GM12878 (cell line): ENCODE measurements at regions not wholly inside any gene's neighbourhood (a gene's known extent, or its start where the extent isn't known, plus 50 kb on each side); places are given as distances from the start of the nearest gene placed in this dataset.

Experiments used
- ATAC-seq: fragments of 200-7000 bp; cut with Tn5 transposase; 3 replicates; pipeline ENCODE4 v1.9.1; 2020; ENCODE audit warnings: mild to moderate bottlenecking, moderate library complexity
- BruUV-seq: library from RNA; stranded (reverse); fragments of 400-500 nt; replicated peaks from 2 replicates; lab custom pipeline; 2021; lab: Mats Ljungman, UMichigan
- CTCF ChIA-PET: fragments of 300-600 bp; sonication (Branson Sonifier 250); formaldehyde crosslinking; extraction: SDS; loops from one replicate; lab custom pipeline; 2021; ENCODE audit warnings: inconsistent platforms; lab: Yijun Ruan, JAX
- POLR2A ChIA-PET: fragments of 350-600 bp; formaldehyde crosslinking; extraction: SDS; loops from one replicate; lab custom pipeline; 2021; ENCODE audit warnings: inconsistent platforms; lab: Charles Lee
- RAD21 ChIA-PET: fragments of 300-600 bp; sonication (Branson Sonifier 250); formaldehyde crosslinking; loops from one replicate; lab custom pipeline; 2023; ENCODE audit warnings: antibody characterized with exemption; ENCODE audit not compliant: unreplicated experiment; lab: Charles Lee
- SMC1A ChIA-PET: fragments of 300-600 bp; sonication (Branson Sonifier 250); formaldehyde crosslinking; loops from one replicate; lab custom pipeline; 2023; ENCODE audit not compliant: unreplicated experiment, uncharacterized antibody; lab: Charles Lee
- DNase-seq: peaks from one replicate; pipeline ENCODE4 v3.0.0-alpha.2; 2011; ENCODE audit warnings: low read depth, low spot score
- FAIRE-seq: peaks from 3 replicates; lab custom pipeline; 2011; peaks lifted over from hg19 to GRCh38; lab: Jason Lieb, UNC
- H2AFZ ChIP-seq: 2 replicates; pipeline ENCODE4 v1.6.0; 2011; ENCODE audit warnings: low read depth, low read length, control low read depth; ENCODE audit not compliant: control insufficient read depth
- H3K27ac ChIP-seq: 2 replicates; pipeline ENCODE4 v1.5.1; 2011; ENCODE audit warnings: control low read depth; ENCODE audit not compliant: control insufficient read depth, insufficient read depth
- H3K27me3 ChIP-seq, 2 experiments: replicated peaks in 1 of 2; 2 replicates each; pipeline versions ENCODE4 v1.6.0 to v1.6.1; 2011; ENCODE audit warnings: low read length in 1 of 2; ENCODE audit not compliant: control insufficient read depth in 2 of 2, insufficient read depth in 2 of 2
- H3K36me3 ChIP-seq, 2 experiments: 2 replicates each; pipeline ENCODE4 v1.5.1; 2011; ENCODE audit warnings: low read length in 1 of 2; ENCODE audit not compliant: control insufficient read depth in 2 of 2, insufficient read depth in 2 of 2
- H3K4me1 ChIP-seq: 2 replicates; pipeline ENCODE4 v1.6.1; 2011; ENCODE audit warnings: mild to moderate bottlenecking, low read length, moderate library complexity, mixed read lengths; ENCODE audit not compliant: control insufficient read depth, insufficient read depth
- H3K4me2 ChIP-seq: 2 replicates; pipeline ENCODE4 v1.6.0; 2011; ENCODE audit warnings: control low read depth; ENCODE audit not compliant: control insufficient read depth, insufficient read depth
- H3K4me3 ChIP-seq: fragments of 200-600 bp; sonication (generic); 2 replicates; pipeline ENCODE4 v1.5.1; 2016
- H3K79me2 ChIP-seq: 2 replicates; pipeline ENCODE4 v1.6.0; 2011; ENCODE audit warnings: low read length; ENCODE audit not compliant: control insufficient read depth, insufficient read depth
- H3K9ac ChIP-seq: 2 replicates; pipeline ENCODE4 v1.8.0; 2011; ENCODE audit warnings: low read length, control low read depth, mixed read lengths; ENCODE audit not compliant: control insufficient read depth, insufficient read depth
- H3K9me3 ChIP-seq: replicated peaks from 3 replicates; pipeline ENCODE4 v1.5.1; 2011; ENCODE audit warnings: mild to moderate bottlenecking, low read length; ENCODE audit not compliant: control insufficient read depth, insufficient read depth
- H4K20me1 ChIP-seq: 2 replicates; pipeline ENCODE4 v1.6.0; 2011; ENCODE audit not compliant: control insufficient read depth, insufficient read depth
- CBFB ChIP-seq: IDR thresholded peaks from 2 replicates; pipeline ENCODE4 v1.6.1; 2016; ENCODE audit warnings: antibody characterized with exemption, low read depth
- CHD1 ChIP-seq: IDR thresholded peaks from 2 replicates; pipeline ENCODE4 v1.6.1; 2012; ENCODE audit warnings: low read depth, low read length, improper control_type of control experiment
- DPF2 ChIP-seq: fragments of 450-650 bp; IDR thresholded peaks from 2 replicates; pipeline ENCODE4 v1.6.1; 2017; ENCODE audit warnings: mild to moderate bottlenecking
- FOS ChIP-seq: IDR thresholded peaks from 3 replicates; pipeline ENCODE4 v1.6.1; 2011; ENCODE audit warnings: borderline replicate concordance; ENCODE audit not compliant: insufficient read length; ENCODE audit errors: extremely low read depth
- HDAC2 ChIP-seq: fragments of 200-600 bp; sonication (generic); IDR thresholded peaks from 2 replicates; pipeline ENCODE4 v1.6.1; 2017
- JUNB ChIP-seq: IDR thresholded peaks from 2 replicates; pipeline ENCODE4 v1.6.1; 2016; ENCODE audit warnings: antibody characterized with exemption, mild to moderate bottlenecking
- KDM1A ChIP-seq: fragments of 200-600 bp; sonication (generic); IDR thresholded peaks from 2 replicates; pipeline ENCODE4 v1.6.1; 2016; ENCODE audit warnings: borderline replicate concordance
- NFYA ChIP-seq: IDR thresholded peaks from 2 replicates; pipeline ENCODE4 v1.6.1; 2011; ENCODE audit warnings: low read depth, mild to moderate bottlenecking, low read length, improper control_type of control experiment, borderline replicate concordance
- PAX8 ChIP-seq: fragments of 450-650 bp; IDR thresholded peaks from 2 replicates; pipeline ENCODE4 v1.6.1; 2017; ENCODE audit warnings: mild to moderate bottlenecking, moderate library complexity
- RAD51 ChIP-seq: fragments of 450-650 bp; IDR thresholded peaks from 2 replicates; pipeline ENCODE4 v1.6.1; 2016; ENCODE audit warnings: moderate library complexity, mild to moderate bottlenecking, inconsistent platforms
- SRF ChIP-seq, 2 experiments: IDR thresholded peaks; 2 replicates each; pipeline ENCODE4 v1.6.1; 2011; ENCODE audit warnings: low read depth in 2 of 2, low read length in 2 of 2, mild to moderate bottlenecking in 1 of 2, moderate library complexity in 1 of 2
- YY1 ChIP-seq: IDR thresholded peaks from 2 replicates; pipeline ENCODE4 v1.6.1; 2011; ENCODE audit warnings: low read depth, mild to moderate bottlenecking, low read length
- ZNF217 ChIP-seq: fragments of 450-650 bp; IDR thresholded peaks from 2 replicates; pipeline ENCODE4 v1.6.1; 2017; ENCODE audit warnings: antibody characterized with exemption, mild to moderate bottlenecking
- WGBS: methylation state at CpG from one replicate; pipeline ENCODE4 v1.1.6; 2016; ENCODE audit warnings: low lambda C conversion rate; ENCODE audit not compliant: insufficient replicate concordance, insufficient coverage; ENCODE audit errors: missing lambda C conversion rate; 5-methylcytosine and 5-hydroxymethylcytosine counted together
- in situ Hi-C: fragments of 300-500 bp; cut with MboI; formaldehyde crosslinking; loops from 9 replicates; pipeline ENCODE4 v1.14.3; 2018; ENCODE audit warnings: mixed read lengths
- intact Hi-C: fragments of 100-400 bp; cut with micrococcal nuclease; formaldehyde crosslinking; loops from one replicate; pipeline ENCODE4 v1.14.2; 2022; ENCODE audit not compliant: unreplicated experiment
- TF ChIP-seq, protein P1 (sequence below): IDR thresholded peaks from 2 replicates; pipeline ENCODE4 v1.6.1; 2011; ENCODE audit warnings: low read depth, mild to moderate bottlenecking, low read length, moderate library complexity, borderline replicate concordance; ENCODE audit errors: extremely low read depth
- TF ChIP-seq, protein P2 (sequence below), 3 experiments: IDR thresholded peaks in 2 of 3; conservative IDR thresholded peaks in 1 of 3; 2 replicates each; pipeline ENCODE4 v1.5.1; 2011; ENCODE audit warnings: low read depth in 3 of 3, low read length in 3 of 3, mild to moderate bottlenecking in 3 of 3, control low read depth in 2 of 3, moderate library complexity in 2 of 3, inconsistent platforms in 1 of 3, mixed read lengths in 1 of 3; ENCODE audit not compliant: control insufficient read depth in 2 of 3, insufficient read depth in 1 of 3; ENCODE audit errors: extremely low read depth in 1 of 3

GRCh38 chr15:69725275-69725674, 272.7 kb downstream of the RPLP1 start:
- ChIA-PET POLR2A (interaction anchor here (0.6 kb wide), 1 partner anchor 779 kb away, joined by 3 read pairs; no protein-coding TSS in a partner anchor), CTCF (interaction anchor here (1.1 to 3.5 kb wide), 3 partner anchors 11 to 741 kb away, joined by 4 to 13 read pairs (median 4); no protein-coding TSS in a partner anchor)
- no peak for ATAC-seq

More at GRCh38 chr15:69725275-69725674, 272.7 kb downstream of the RPLP1 start:
- 54% methylated on average over 4 of the region's 4 CpGs for WGBS
- no peaks in the 10 kb centered on the region for H3K36me3 ChIP-seq
- TF ChIP-seq DPF2 (no peak), RAD51 (no peak), ZNF217 (no peak), SRF (IDR thresholded peaks at IDR 0.05; ENCODE audit: low read depth in 2 of 2, low read length in 2 of 2) (no peak), CBFB (no peak), FOS (no peak), HDAC2 (no peak), KDM1A (no peak), NFYA (no peak), YY1 (no peak), PAX8 (no peak), JUNB (no peak), CHD1 (no peak)
- TF ChIP-seq, protein P1, sequence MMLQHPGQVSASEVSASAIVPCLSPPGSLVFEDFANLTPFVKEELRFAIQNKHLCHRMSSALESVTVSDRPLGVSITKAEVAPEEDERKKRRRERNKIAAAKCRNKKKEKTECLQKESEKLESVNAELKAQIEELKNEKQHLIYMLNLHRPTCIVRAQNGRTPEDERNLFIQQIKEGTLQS, result no peak
- TF ChIP-seq, protein P2, sequence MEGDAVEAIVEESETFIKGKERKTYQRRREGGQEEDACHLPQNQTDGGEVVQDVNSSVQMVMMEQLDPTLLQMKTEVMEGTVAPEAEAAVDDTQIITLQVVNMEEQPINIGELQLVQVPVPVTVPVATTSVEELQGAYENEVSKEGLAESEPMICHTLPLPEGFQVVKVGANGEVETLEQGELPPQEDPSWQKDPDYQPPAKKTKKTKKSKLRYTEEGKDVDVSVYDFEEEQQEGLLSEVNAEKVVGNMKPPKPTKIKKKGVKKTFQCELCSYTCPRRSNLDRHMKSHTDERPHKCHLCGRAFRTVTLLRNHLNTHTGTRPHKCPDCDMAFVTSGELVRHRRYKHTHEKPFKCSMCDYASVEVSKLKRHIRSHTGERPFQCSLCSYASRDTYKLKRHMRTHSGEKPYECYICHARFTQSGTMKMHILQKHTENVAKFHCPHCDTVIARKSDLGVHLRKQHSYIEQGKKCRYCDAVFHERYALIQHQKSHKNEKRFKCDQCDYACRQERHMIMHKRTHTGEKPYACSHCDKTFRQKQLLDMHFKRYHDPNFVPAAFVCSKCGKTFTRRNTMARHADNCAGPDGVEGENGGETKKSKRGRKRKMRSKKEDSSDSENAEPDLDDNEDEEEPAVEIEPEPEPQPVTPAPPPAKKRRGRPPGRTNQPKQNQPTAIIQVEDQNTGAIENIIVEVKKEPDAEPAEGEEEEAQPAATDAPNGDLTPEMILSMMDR (IDR thresholded peaks at IDR 0.05 in 2 of 3, conservative IDR thresholded peaks at IDR 0.05 in 1 of 3; ENCODE audit: control insufficient read depth in 2 of 3, extremely low read depth in 1 of 3, insufficient read depth in 1 of 3, low read depth in 3 of 3, low read length in 3 of 3), result no peak
- peaks cover 17% of the 10 kb centered on the region for H3K4me1 ChIP-seq
- in situ Hi-C loops, result no loop called here
- H3K4me2 ChIP-seq, result no peak overlapping the region
- H3K79me2 ChIP-seq, result no peaks in the 10 kb centered on the region
- no peak overlapping the region for H2AFZ ChIP-seq
- no peaks in the 10 kb centered on the region; the same call in 2 of the 3 replicates for H3K9me3 ChIP-seq
- FAIRE-seq, result no peak
- ChIA-PET RAD21 (interaction anchor here (3.2 kb wide), 1 partner anchor 11 kb away, joined by 12 read pairs; no protein-coding TSS in a partner anchor), SMC1A (interaction anchor here (0.6 to 3.4 kb wide), 8 partner anchors 10 to 375 kb away, joined by 3 to 11 read pairs (median 4); no protein-coding TSS in a partner anchor)
- H3K27ac ChIP-seq, result no peak overlapping the region
- peaks cover 0 to 2% of the 10 kb centered on the region in 2 experiments; a peak in 2 of 4 replicates for H3K27me3 ChIP-seq
- no peak overlapping the region for H3K4me3 ChIP-seq
- no peak overlapping the region for H3K9ac ChIP-seq
- intact Hi-C loops, result loop anchor here (5.0 to 10.0 kb wide), 3 partner anchors 150 to 372 kb away; partner anchors contain the start of gene TLE3
- no peak for DNase-seq
- no TSS peak for BruUV-seq
- no peaks in the 10 kb centered on the region for H4K20me1 ChIP-seq
